RWPE1 (cell line): ENCODE measurements at regions not wholly inside any gene's neighbourhood (a gene's known extent, or its start where the extent isn't known, plus 50 kb on each side); places are given as distances from the start of the nearest gene placed in this dataset.

Experiments used
- CTCF ChIA-PET: fragments of 350-600 bp; sonication (Branson Sonifier 250); formaldehyde crosslinking; extraction: SDS; loops from one replicate; lab custom pipeline; 2021; lab: Yijun Ruan, JAX
- POLR2A ChIA-PET: fragments of 400-600 bp; formaldehyde crosslinking; extraction: SDS; loops from one replicate; lab custom pipeline; 2020; ENCODE audit warnings: antibody characterized with exemption; ENCODE audit not compliant: low non-redundant PET; lab: Yijun Ruan, JAX
- DNase-seq: peaks from one replicate; pipeline ENCODE4 v3.0.0; 2012; ENCODE audit warnings: low spot score
- H3K27ac ChIP-seq: fragments of 450-650 bp; 2 replicates; pipeline ENCODE4 v1.5.1; 2017
- TF ChIP-seq, protein P1 (sequence below): fragments of 450-650 bp; conservative IDR thresholded peaks from 2 replicates; pipeline ENCODE4 v1.5.1; 2017; ENCODE audit warnings: low read depth, mild to moderate bottlenecking

DNA sequence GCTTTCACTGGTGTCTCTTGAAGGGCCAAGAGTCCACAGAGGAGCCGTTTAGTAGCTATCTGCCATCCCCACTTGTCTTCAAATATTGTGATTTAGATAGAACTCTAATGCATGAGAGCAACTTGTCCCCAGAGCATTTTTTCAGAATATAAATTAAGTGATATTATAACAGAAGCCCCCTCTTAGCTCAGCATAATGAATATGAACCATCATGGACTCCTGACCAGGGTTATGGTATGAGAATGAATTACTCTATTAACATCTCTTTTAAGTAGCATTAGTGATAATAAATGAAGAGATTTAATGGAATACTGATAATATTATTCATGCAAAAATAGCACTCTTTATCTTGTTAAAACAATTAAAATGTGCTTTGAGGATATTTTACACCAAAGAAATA is 709.6 kb downstream of the GALR1 start:
- DNase-seq: no peak
- TF ChIP-seq, protein P1, sequence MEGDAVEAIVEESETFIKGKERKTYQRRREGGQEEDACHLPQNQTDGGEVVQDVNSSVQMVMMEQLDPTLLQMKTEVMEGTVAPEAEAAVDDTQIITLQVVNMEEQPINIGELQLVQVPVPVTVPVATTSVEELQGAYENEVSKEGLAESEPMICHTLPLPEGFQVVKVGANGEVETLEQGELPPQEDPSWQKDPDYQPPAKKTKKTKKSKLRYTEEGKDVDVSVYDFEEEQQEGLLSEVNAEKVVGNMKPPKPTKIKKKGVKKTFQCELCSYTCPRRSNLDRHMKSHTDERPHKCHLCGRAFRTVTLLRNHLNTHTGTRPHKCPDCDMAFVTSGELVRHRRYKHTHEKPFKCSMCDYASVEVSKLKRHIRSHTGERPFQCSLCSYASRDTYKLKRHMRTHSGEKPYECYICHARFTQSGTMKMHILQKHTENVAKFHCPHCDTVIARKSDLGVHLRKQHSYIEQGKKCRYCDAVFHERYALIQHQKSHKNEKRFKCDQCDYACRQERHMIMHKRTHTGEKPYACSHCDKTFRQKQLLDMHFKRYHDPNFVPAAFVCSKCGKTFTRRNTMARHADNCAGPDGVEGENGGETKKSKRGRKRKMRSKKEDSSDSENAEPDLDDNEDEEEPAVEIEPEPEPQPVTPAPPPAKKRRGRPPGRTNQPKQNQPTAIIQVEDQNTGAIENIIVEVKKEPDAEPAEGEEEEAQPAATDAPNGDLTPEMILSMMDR: no peak
- ChIA-PET CTCF (no interaction called here), POLR2A (no interaction called here)
- H3K27ac ChIP-seq: no peak overlapping the region

DNA sequence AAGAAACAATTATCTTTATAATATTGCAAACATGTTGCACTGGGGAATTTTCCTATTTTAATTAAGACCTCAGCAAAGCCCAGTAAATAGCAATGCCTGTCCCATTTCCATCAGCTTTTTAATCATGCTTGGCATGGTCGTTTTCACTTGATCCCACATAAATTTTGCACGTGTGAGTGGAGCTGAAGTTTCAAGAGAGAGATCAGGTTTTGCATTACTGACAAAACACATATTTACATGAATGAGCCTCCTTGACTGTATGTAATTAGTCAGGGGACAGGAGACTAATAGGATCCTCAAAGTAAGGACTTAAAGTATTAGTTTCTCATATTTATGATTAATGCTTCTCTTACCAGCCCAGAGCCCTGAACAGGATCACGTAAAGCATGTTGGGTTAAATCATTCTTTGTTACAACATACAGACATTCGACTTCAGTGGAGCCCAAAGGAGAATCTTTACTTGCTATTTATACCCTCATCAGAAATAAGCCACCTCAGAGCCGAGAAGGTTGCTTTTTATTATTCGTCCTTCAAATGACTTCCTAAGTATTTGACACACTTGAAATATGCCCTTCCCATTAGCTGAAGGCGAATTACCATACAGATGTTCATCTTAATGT is 711.3 kb downstream of the GALR1 start:
- POLR2A ChIA-PET: no interaction called here
- TF ChIP-seq, protein P1: no peak
- no peak for DNase-seq

DNA sequence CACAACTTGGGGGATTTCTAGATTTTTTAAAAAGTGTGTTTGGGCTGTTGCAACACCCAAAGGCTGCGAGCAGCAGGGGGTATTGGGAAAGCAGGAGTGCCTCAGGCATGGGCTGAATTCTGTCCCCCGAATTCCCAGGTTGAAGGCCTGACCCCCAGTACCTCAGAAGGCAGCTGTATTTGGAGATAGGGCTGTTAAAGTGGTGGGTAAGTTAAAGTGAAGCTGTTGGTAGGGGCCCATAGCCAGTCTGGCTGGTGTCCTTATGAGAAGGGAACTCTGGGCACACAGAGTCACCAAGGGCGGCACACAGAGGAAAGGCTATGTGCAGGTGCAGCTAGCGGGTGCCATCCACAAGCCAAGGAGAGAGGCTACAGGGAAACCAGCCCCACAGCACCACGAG is 717.4 kb downstream of the GALR1 start:
- POLR2A ChIA-PET: no interaction called here
- H3K27ac ChIP-seq: no peak overlapping the region
- CTCF ChIA-PET: no interaction called here
- DNase-seq: no peak
- TF ChIP-seq, protein P1: no peak

More for the DNA sequence above, 711.3 kb downstream of the GALR1 start:
- CTCF ChIA-PET: no interaction called here
- H3K27ac ChIP-seq: no peak overlapping the region

GRCh38 chr18:77967791-77968190 is 718.1 kb downstream of the GALR1 start:
- CTCF ChIA-PET: no interaction called here
- no peak overlapping the region for H3K27ac ChIP-seq
- TF ChIP-seq, protein P1: no peak
- POLR2A ChIA-PET: no interaction called here
- DNase-seq: no peak

DNA sequence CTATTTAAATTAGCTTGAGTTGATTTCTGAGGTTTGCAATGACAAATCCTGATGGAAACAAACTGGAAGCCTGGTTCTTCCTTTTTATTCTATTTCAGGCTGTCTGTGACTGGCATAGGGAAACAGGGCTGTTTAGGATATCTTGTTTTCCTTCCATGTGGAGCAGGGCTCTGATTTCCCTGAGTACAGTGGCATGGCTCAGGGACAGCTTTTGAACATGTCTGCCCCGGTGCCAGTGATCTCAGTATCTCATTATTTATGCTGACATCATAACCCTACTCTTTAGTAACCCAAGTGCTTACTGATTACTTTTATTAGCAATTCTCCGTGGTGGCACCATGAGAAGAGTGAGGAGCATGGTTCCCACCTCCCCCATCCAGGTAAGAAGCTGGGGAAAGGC is 720.3 kb downstream of the GALR1 start:
- ChIA-PET CTCF (no interaction called here), POLR2A (no interaction called here)
- DNase-seq: no peak
- H3K27ac ChIP-seq: no peak overlapping the region
- TF ChIP-seq, protein P1: no peak

DNA sequence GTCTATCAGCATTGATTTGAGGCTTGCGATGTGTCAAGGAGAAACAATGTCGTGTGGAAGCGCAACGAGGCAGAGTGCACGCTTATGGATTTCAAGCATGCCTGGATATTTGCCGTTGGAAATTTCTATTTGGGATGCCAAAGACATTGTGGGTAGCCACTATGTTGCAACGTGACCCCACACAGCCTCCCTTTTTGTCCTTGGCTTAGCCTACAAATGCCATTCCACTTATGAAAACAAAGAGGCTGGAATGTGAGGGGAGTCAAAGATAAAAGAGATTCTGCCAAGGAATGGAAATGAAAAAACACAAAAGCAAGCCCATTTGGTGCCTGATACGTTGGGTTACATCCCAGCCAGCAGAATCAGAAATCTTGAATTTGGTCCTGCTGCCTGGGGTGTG is 721.2 kb downstream of the GALR1 start:
- CTCF ChIA-PET: no interaction called here

More for the DNA sequence above, 721.2 kb downstream of the GALR1 start:
- no peak overlapping the region for H3K27ac ChIP-seq
- POLR2A ChIA-PET: no interaction called here
- no peak for DNase-seq
- TF ChIP-seq, protein P1: no peak
